ENCODE measurements at regions not wholly inside any gene's neighbourhood (a gene's known extent, or its start where the extent isn't known, plus 50 kb on each side); places are given as distances from the start of the nearest gene placed in this dataset.

DNA sequence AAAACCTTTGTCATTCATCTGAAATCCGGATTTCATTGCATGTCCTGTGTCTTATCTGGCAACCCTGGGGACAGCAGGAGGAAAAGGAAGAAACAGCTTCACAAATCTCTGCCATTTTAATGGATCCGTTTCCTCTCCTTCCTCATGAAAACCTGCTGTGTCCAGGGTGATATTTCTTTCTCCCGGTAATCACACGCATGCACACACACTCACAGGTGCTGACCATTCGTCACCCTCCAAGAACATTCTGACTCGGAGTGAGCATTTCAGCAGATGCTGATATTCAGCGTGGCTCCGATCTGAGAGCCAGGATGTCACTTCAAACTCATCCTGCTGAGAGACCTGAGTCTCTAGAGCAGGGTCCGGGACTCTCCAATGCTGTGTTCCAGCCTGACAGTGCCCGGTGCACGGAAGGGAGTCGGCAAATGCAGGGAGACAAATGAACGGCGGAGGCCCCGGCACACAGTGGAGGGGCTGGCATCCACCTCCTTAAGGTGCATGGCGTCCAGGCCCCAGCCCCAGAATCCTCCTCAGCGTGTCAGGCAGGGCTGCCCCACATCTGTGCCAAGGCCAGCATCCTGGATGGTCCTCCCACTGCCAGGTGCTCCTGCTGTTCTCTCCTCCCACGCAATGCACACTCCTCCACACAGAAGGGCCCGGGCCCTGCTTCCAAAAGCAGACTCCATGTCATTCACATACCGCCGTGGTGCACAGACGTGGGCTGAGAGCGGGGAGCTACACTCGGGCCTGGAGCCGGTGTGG lies 70.7 kb downstream of the RBFOX3 start:
- no peak for DNase-seq (ENCODE audit: low read depth in 1 of 2, low spot score in 1 of 2)

DNA sequence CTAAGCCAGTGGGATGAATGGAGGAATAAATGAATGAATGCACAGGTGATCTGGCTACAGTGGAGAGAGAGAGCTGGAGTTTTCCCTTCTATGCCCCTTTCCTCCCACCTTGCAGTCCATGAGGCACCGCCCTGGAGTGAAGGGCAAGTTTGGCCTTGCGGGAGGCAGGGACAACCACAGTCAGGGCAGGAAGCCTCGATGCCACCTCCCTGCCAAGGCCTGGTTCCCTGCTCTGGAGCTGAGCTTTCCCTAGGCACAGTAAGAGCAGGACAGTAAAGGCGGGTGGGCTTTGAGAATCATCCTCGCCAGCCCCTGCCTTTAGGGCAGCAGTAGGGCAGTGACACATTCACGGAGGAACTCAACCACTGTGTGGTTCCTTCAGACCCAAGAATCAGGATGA lies 72.6 kb downstream of the RBFOX3 start:
- no peak for DNase-seq (ENCODE audit: low read depth in 1 of 2, low spot score in 1 of 2)

DNA sequence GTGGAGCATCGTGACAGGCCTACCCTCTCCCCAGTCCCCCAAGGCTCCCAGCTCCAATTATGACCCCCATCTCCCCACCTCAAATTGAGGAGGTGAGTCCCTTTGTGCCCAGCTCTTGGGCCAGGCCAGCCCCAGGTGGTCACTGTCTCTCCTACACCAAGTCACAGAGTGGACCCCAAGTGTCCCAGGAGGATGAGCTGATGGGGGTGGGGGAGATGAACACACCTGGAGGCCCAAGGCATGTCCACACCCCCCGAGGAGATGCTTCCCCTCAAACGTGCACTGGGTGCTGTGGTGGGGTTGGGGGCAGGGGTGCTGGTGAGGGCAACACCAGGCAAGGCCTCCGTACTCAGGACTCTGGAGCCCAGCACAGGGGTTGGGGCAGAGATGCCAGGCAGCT lies 73.2 kb downstream of the RBFOX3 start:
- no peak for DNase-seq (ENCODE audit: low read depth in 1 of 2, low spot score in 1 of 2)

DNA sequence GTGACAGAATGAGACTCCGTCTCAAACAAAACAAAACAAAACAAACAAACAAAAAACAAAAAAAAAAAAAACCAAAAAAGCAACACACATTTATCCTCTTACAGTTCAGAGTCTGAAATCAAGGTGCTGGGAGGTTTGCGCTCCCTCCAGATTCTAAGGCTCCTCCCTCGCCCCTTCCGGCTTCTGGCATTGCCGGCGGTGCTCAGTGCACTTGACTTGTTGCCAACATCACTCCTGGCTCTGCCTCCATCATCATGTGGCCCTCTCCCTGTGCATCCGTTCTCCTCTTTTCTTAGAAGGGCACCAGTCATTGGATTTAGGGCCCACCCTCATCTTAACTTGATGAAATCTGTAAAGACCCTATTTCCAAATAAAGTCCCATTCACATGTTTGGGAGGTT lies 73.8 kb downstream of the RBFOX3 start:
- no peak for DNase-seq (ENCODE audit: low read depth in 1 of 2, low spot score in 1 of 2)

DNA sequence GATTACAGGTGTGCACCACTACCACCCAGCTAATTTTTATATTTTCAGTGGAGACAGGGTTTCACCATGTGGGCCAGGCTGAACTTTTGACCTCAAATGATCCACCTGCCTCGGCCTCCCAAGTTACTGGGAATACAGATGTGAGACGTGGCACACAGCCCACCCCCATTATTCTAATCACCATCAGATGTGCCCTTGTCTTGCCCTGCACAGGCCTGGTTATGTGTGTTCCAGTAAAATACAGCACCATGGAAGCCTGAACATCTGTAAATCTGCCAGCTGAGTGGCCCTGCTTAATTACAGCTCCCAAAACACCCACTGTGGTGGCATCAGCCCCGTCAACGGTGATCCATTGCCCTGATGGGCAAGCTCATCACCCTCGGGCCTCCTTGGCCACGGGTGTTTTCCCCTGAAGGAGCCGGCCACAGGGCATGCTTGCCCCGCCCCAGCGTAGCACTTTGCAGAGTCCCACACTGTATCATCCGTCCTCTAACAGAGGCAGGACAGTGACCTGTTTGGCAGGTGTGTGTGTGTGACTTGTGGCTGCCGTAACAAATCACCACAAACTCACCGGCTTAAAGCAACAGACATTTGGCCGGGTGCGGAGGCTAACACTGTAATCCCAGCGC lies 74.5 kb downstream of the RBFOX3 start:
- DNase-seq (ENCODE audit: low read depth in 1 of 2, low spot score in 1 of 2) = no peak

DNA sequence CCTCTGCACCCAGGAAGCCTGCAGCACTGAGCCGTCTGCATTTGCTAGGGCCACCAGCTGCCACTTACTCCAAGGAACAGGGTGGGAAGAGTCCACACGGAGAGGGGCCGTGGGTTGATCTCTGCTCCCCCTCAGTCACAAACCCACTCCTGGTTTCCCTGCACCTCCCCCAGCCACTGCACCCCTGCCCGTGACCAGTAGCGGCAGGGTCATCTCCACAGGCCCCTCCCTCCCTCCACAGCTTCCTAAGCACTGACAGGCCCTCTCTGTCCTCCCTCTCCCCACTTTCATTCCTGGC lies 75.2 kb downstream of the RBFOX3 start:
- DNase-seq (ENCODE audit: low read depth in 1 of 2, low spot score in 1 of 2) = no peak

DNA sequence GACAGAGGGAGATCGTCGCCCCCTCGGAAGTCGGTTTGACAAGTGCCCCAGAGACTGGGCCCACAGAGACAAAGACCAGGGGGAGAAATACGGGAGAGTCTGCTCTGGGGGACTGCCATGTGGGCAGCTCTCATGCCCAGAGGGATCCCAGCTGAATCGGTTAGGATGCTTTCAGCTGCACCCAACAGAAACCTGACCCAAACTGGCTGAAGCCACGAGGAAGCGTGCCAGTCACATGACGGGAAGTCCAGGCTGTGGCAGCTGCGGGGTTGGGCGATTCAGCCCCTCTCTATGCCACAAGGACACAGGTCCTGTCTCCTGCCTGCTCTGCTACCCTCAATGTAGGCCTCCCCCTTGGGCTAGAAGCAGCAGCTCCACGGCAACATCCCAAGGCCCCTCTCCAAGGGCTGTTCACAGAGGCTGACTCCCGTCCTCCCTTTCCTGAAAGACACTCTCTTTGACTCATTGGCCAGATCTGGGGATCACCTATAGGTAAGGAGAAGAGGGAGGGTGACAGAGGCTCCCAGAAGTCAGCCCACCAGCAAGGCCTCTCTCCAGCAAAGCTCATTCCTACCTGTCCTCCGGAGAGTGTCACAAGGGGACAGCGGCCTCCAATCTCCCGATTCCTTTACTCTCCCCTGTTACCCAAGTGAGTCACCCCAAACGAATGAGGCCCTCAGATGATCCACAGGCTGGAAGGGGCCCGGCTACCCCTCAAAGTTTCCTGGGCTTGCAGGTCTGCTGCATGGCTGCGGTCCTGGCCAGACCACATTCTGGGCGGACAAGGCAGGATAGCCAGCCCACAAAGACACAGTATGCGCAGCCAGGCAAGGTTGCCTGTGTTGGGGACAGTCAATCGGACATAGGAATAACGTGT lies 75.8 kb downstream of the RBFOX3 start:
- DNase-seq (ENCODE audit: low read depth in 1 of 2, low spot score in 1 of 2) = no peak

DNA sequence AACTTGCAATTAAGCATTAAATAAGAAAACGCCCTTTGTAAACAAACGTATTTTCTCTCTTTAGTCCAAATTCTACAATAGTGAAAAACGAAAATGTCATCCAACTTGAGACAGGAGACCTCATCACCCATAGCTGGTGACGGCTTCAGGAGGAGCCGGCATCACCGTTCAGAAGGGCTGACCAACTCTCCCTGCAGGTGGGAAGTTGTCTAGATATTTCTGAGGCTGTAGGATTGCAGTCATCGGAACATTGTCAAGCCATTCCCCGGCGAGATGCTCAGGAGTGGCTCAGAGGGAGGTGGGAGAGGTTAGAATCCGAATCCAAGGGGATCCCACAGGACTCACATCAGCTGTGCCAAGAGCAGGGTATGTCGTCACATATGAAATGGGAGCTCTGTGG lies 76.7 kb downstream of the RBFOX3 start:
- DNase-seq (ENCODE audit: low read depth in 1 of 2, low spot score in 1 of 2) = no peak

DNA sequence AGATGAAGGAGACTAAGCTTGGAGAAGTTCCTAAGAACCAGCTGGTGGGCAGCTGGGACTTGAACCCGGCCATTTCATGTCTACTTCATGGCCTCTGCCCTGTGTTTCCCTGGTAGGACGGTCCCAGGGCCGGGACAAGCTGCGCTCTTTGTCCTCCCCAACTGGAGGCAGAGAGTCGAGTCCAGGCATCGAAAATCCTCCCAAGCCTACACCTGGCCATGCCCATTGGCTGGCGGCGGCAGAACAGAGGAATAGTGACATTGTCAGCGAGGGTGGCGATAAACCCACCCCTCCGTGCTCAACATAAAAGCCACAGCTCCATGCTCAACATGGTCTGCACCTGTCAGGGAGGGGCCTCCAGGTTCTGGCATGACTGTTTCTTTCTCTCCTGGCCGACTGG lies 77.7 kb downstream of the RBFOX3 start:
- no peak for DNase-seq (ENCODE audit: low read depth in 1 of 2, low spot score in 1 of 2)

DNA sequence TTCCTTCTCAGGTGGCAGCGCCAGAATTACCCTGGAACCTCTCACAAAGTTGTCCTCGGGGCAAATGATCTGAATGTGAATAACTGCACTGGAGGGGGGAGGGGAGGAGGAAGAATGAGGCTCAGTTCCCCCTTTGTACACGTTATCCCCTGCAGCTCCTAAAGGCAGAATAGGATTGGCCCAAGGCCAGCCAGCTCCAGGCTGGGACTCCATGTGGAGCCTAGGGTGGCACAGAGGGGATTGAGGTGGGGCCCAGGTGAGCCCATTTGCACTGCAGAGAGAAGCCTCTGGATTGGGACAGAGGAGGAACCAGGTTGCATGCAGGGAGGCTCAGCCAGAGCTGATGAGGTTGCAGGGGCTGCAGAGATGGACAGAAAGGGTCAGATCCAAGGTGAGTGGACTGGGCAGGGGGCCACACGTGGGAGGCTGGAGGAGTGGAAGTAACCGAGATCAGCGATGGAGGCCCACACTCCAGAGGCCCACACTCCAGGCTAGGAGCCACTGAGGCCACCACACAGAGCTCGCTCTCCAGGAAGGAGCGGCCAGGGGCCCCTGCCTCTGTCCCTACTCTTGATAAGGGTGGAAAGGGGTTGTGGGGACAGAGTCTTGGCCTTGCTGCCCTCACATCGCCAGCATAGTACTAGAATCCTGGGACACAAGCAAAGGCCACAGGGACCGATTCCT lies 78.6 kb downstream of the RBFOX3 start:
- DNase-seq (ENCODE audit: low read depth in 1 of 2, low spot score in 1 of 2) = no peak

DNA sequence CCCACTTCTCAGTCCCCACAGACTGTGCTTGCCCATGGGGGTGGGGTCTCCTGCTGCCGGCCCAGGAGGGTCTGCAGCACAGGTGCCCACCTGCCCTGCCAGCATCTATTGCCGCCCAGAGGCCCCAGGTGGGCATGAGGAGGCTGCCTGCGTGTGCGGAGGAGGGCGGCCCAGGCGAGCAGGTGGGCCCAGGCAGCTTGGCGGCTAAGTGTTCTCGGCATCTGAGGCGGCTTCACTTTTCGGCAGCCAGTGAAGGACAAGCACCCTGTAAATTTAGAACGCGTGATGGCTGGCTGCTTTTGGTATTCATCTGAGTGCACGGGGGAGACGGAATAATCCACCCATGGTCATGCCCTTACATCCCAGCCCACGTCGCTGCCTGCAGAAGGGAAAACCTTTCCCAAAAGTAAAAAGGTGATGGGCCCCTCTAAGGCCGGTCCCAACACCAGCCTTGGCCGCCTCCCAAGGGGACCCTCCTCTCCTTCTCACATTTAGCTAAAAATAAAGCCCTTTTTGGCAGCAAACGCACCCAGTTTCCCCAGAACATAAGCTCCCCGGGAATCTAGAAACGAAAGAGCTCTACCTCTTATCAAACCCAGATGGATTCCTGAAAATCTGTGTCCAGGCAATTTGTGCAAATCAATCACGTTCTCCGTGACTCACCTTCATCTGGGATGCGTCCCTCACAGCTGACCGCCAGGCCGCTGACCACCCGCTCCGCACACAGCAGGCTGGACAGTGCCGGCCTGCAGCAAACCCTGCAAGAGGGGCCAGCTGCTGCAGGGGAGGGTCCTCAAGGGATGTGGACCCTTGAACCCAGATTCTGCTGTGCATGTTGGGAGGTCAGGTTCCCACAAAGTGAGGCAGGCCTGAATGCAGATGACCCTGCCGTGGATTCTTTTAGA lies 79.4 kb downstream of the RBFOX3 start:
- DNase-seq (ENCODE audit: low read depth in 1 of 2, low spot score in 1 of 2) = no peak

DNA sequence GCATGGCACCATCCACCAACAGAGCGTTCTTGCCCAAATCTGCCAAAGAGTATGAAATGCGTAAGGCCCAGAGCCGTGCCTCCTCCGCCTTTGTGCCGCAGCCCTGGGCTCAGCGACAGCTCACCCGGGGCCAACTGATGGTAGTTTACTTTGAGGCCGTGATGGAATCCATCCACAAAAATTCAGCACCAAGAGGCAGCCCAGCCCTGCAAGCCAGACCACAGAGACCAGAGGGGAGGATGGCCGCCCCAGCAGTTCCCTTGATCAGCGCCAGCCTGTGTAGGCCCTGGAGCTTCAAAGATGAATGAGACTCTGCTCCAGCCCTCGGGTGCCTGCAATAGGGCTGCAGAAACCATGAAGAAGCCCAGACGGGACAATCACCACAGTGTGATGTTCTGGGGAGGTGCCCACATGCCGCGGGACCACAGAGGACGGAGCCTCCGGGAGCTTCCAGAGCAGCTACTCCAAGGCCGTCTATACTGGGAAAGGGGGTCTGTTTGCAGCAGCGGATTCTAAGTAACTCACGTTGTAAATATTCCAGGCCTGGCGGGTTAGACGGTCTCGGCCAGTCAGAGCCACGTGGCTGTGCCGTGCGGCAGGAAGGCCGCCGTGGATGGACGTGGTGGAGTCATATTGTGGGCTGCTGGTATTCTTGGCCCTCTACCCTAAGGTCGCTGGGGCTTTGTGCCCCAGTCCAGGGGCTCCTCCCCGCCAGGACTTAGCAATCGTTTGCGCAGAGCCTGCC lies 80.3 kb downstream of the RBFOX3 start:
- no peak for DNase-seq (ENCODE audit: low read depth in 1 of 2, low spot score in 1 of 2)

DNA sequence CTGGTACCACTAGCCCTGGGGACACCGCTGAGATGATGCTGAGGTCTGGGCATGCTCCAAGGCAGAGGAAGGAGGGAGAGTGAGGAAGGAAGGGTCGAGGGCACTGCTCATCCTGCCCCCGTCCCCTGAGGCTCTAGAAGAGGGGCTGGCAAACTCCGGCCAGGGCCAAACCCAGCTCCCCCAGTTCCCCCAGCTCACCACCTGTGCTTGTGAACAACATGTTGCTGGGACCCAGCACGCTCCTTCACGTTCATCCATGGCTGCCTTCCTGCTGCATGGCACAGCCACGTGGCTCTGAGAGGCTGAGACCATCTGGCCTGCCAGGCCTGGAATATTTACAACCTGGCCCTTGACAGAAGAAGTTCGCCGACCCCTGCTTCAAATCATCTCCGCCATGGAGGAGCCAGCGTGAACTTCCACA lies 81.2 kb downstream of the RBFOX3 start:
- DNase-seq (ENCODE audit: low read depth in 1 of 2, low spot score in 1 of 2) = no peak

DNA sequence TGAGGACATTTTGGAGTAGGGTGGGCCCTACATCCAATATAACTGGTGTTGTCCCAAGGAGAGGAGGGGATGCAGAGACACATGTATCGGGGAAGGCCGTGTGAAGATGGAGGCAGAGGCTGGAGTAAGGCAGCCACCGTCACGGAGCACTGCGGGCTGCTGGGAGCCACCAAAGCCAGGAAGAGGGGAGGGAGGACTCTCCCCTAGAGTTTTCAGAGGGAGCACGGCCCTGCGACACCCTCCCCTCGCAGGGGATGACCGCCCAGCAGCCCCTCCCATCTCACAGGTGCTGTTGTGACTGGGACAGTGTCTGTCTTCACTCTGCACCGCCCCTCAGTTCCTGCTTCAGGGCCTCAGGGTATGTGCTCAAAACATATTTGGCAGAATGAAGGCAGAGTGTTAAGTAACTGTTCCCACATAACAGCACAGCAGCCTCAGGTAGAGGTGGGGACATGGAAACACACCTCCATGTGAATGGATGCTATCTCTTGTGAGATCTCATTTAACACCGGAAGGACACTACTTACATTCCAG lies 82.2 kb downstream of the RBFOX3 start:
- DNase-seq (ENCODE audit: low read depth in 1 of 2, low spot score in 1 of 2) = no peak

DNA sequence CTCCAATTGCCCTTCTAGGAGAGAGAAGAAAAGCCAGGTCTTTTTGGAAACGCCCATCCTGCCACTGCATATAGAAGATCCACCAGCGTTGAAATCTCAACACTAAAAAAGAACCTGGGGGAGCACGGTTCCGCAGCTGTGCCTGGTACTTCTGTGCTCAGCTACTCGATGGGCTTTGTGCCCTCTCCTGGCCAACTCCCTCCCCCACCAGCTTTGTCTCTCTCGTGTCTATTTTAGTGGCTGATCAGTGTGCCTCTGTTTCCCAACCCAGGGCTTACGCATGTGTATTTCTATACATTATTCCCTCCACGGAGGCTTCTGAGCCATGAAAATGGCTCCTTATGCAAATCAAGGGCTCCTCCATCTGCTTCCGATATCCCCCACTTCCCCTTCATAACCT lies 83.5 kb downstream of the RBFOX3 start:
- no peak for DNase-seq (ENCODE audit: low read depth in 1 of 2, low spot score in 1 of 2)

DNA sequence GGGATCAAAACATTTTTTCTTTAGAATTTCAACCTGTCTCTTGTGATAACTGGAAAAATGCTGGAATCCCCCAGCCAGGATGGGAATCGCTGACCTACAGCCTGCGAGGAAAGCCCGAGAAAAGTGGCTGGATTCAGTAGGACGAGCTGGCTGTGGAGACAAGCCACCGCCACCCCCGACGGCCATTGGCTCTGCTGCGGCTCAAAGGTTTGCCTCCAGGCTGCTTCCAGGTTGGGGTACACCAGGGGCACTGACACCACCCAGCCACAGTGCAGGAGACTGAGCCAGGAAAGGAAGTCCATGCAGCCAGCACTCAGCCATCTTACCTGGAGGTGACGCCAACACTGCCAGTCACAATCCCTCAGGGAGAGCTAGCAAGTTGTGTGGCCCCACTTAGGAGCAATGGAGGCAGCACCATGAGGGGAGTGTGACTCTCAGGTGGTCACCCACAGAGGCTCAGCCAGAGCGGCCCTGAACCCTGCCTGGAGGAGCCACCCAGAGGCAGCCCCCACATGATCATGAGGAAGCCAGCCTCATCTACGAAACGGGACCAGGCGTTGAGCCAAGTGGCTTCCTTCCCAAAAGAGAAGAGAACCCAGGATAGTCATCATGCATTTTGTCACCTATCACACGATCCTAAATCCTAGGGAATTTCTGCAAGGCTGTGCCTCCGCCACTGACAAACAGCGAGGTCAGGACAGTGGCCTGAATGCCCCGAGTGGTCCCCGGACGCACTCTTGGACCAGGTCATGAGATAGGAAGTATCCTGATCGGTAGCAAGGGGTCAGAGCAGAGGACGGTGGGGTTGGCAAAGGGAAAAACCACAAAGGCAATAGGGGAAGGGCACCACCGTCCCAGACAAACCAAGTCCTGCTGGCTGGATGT lies 84.8 kb downstream of the RBFOX3 start:
- no peak for DNase-seq (ENCODE audit: low read depth in 1 of 2, low spot score in 1 of 2)

DNA sequence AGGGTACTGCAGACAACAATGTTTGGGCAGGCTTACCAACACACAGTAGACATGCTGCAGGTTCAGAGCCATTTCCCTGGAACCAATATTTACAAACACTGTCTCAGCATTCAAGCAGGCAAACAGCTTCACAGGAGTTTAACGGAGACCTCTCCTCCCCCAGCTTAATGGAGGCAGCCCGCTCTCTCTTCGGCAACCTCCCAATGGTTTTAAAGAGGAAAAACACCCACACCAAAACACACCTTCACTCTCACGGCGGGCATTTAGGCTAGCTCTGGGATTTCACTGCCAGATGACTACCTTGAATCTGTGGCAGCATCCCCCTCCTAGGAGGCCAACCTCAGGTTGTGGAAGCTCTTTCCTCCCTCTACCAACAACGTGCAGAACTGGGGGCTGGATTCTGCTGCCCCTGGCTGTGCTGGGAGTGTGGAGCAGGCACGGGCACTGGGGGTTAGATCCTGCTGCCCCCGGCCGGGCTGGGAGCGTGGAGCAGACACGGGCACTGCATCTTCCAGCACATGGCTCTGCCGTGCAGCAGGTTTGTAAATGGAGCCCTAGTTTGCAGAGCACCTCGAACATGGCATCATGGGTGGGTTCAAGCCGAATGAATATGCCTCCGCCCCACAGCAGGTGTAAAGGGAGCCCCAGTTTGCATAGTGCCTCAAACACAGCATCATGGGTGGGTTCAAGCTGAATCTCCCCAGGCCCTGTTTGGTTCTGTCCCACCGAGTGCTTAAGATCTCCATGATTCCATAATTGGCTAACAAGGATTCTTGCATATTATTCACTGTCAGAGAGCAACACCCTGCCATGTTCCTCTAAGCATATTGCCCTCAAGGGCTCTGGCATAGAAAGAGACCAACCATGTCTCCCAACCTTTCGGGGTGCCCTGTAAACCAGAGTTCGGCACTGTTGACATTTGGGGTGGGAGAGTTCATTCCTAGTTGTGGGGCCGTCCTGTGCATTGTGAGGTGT lies 86.4 kb downstream of the RBFOX3 start:
- no peak for DNase-seq (ENCODE audit: low read depth in 1 of 2, low spot score in 1 of 2)

DNA sequence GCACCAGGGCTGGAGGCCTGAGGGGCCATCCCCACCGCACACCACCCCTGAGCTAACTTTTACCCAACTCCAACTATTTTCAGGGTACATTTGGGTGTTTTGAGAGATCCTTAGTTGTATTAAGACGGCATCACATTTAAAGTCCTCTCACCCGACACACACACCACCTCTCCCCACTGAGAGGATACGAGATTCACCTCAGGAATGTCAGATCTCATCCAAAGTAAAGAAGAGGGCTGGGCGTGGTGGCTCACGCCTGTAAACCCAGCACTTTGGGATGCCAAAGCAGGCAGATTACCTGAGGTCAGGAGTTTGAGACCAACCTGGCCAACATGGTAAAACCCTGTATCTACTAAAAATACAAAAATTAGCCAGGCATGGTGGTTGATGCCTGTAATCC lies 88.4 kb downstream of the RBFOX3 start:
- no peak for DNase-seq (ENCODE audit: low read depth in 1 of 2, low spot score in 1 of 2)

Measured in activated CD4-positive, alpha-beta T cell treated with anti-CD3 and anti-CD28 coated beads, Interleukin-2, amount 50 U/mL, for 24 hours (primary cell).